ENCODE measurements at regions not wholly inside any gene's neighbourhood (a gene's known extent, or its start where the extent isn't known, plus 50 kb on each side); places are given as distances from the start of the nearest gene placed in this dataset.
A peak's percentile ranks its signal among the peaks of the same experiment; 100 is the strongest.

DNA sequence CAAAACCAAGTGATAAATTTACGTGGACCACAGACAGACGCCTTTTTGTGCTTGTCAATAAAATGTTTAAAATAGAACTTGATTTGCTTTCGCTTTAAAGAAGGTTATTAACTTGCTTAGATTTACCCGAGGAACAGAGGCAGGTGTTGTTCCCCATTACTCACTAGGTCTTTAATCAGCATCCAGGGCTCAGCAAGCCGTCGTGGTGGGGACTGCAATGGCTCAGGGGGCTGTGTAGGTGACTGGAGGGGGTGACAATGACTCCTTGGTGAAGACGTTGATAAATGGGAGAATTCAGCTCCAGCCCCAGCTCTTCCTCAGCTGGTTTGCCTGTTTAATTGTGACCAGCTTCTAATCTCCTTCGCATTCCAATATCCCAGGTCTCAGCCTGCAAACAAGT lies 231.4 kb downstream of the TMEM114 start:
- Mint-ChIP-seq H3K27ac (ENCODE audit: unreplicated experiment) (no peak overlapping the region), H3K27me3 (ENCODE audit: insufficient read depth, unreplicated experiment) (peaks cover 3% of the 10 kb centered on the region), H3K36me3 (ENCODE audit: insufficient read depth, unreplicated experiment) (no peaks in the 10 kb centered on the region), H3K9me3 (ENCODE audit: unreplicated experiment) (no peaks in the 10 kb centered on the region), H3K4me1 (ENCODE audit: low read depth, unreplicated experiment) (no peaks in the 10 kb centered on the region), H3K4me3 (ENCODE audit: unreplicated experiment) (no peak overlapping the region)
- TF ChIP-seq, protein P1, sequence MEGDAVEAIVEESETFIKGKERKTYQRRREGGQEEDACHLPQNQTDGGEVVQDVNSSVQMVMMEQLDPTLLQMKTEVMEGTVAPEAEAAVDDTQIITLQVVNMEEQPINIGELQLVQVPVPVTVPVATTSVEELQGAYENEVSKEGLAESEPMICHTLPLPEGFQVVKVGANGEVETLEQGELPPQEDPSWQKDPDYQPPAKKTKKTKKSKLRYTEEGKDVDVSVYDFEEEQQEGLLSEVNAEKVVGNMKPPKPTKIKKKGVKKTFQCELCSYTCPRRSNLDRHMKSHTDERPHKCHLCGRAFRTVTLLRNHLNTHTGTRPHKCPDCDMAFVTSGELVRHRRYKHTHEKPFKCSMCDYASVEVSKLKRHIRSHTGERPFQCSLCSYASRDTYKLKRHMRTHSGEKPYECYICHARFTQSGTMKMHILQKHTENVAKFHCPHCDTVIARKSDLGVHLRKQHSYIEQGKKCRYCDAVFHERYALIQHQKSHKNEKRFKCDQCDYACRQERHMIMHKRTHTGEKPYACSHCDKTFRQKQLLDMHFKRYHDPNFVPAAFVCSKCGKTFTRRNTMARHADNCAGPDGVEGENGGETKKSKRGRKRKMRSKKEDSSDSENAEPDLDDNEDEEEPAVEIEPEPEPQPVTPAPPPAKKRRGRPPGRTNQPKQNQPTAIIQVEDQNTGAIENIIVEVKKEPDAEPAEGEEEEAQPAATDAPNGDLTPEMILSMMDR (IDR thresholded peaks at IDR 0.05; ENCODE audit: insufficient read depth in 1 of 2, low read depth in 1 of 2, low read length in 1 of 2, severe bottlenecking in 1 of 2, unreplicated experiment in 1 of 2), result no peak
- ChIA-PET POLR2A (no interaction called here), CTCF (no interaction called here)
- H3K4me3 ChIP-seq (ENCODE audit: low read depth, low read length), result no peak overlapping the region
- no peaks in the 10 kb centered on the region for H3K4me1 ChIP-seq
- no TSS peak for BruUV-seq (replicated peaks)
- no peak for DNase-seq
- H3K27me3 ChIP-seq (replicated peaks; ENCODE audit: control insufficient read depth, insufficient read depth, low read length), result no peaks in the 10 kb centered on the region; the same call in 1 of the 2 replicates
- no peaks in the 10 kb centered on the region for H3K36me3 ChIP-seq (ENCODE audit: control insufficient read depth, insufficient read depth, low read length)
- intact Hi-C loops (cut with micrococcal nuclease; ENCODE audit: unreplicated experiment), result no loop called here
- no peaks in the 10 kb centered on the region for H3K9me3 ChIP-seq

DNA sequence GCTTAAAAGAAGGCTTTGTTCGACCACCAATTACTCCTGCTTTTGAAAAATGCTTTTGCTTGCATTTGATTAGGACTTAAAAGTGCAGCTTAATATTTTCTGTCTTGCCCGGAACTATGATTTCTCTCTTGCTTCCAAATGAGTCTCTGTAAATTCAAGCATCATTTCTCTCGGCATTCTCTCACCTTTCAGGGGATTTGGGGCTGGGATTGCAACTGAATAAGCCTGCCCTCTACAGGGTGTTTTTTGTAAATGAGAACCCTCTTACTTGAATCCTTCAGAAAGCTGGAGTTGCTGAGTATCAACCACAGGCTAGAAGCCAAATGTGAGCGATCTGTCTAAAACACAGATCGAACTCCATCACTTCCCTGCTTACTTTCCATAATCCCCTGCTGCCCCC lies 234.6 kb downstream of the TMEM114 start:
- POLR2A ChIA-PET, result no interaction called here
- Mint-ChIP-seq H3K4me3 (ENCODE audit: unreplicated experiment) (no peak overlapping the region), H3K4me1 (ENCODE audit: low read depth, unreplicated experiment) (no peaks in the 10 kb centered on the region), H3K27ac (ENCODE audit: unreplicated experiment) (no peak overlapping the region), H3K36me3 (ENCODE audit: insufficient read depth, unreplicated experiment) (no peaks in the 10 kb centered on the region), H3K9me3 (ENCODE audit: unreplicated experiment) (no peaks in the 10 kb centered on the region), H3K27me3 (ENCODE audit: insufficient read depth, unreplicated experiment) (peaks cover 5% of the 10 kb centered on the region)
- Histone ChIP-seq H3K27me3 (replicated peaks; ENCODE audit: control insufficient read depth, insufficient read depth, low read length) (no peaks in the 10 kb centered on the region; the same call in 1 of the 2 replicates), H3K9me3 (no peaks in the 10 kb centered on the region), H3K36me3 (ENCODE audit: control insufficient read depth, insufficient read depth, low read length) (no peaks in the 10 kb centered on the region), H3K4me3 (ENCODE audit: low read depth, low read length) (no peak overlapping the region), H3K4me1 (no peaks in the 10 kb centered on the region)
- no TSS peak for BruUV-seq (replicated peaks)
- CTCF ChIA-PET, result no interaction called here
- intact Hi-C loops (cut with micrococcal nuclease; ENCODE audit: unreplicated experiment), result no loop called here
- DNase-seq, result no peak
- TF ChIP-seq, protein P1 (IDR thresholded peaks at IDR 0.05; ENCODE audit: insufficient read depth in 1 of 2, low read depth in 1 of 2, low read length in 1 of 2, severe bottlenecking in 1 of 2, unreplicated experiment in 1 of 2), result peak in 1 of 2 experiments; percentile 30

DNA sequence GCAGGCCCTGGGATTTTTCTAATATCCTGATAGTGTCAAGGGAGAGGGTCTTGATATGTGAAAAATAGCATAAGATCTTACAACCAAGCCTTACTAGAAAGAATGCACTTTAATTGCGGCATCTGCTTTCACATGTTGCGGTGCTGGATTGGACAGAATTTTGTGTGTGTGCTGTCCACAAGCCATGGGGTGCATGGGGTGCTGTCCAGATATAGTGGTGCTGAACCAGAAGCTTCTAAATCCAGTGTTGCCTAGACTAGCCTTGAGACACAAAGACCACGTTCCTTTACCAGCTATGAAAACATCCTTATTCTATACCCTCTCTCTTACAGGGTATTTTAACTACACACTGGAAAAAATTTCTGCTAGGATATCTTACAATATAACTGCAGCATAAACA lies 244.0 kb downstream of the TMEM114 start:
- Mint-ChIP-seq H3K4me1 (ENCODE audit: low read depth, unreplicated experiment) (no peaks in the 10 kb centered on the region), H3K27me3 (ENCODE audit: insufficient read depth, unreplicated experiment) (peaks cover 5% of the 10 kb centered on the region), H3K9me3 (ENCODE audit: unreplicated experiment) (no peaks in the 10 kb centered on the region), H3K4me3 (ENCODE audit: unreplicated experiment) (no peak overlapping the region), H3K36me3 (ENCODE audit: insufficient read depth, unreplicated experiment) (no peaks in the 10 kb centered on the region), H3K27ac (ENCODE audit: unreplicated experiment) (no peak overlapping the region)
- POLR2A ChIA-PET, result no interaction called here
- intact Hi-C loops (cut with micrococcal nuclease; ENCODE audit: unreplicated experiment), result no loop called here
- no peaks in the 10 kb centered on the region for H3K27me3 ChIP-seq (replicated peaks; ENCODE audit: control insufficient read depth, insufficient read depth, low read length)
- H3K9me3 ChIP-seq, result no peaks in the 10 kb centered on the region
- no peaks in the 10 kb centered on the region for H3K4me1 ChIP-seq
- H3K4me3 ChIP-seq (ENCODE audit: low read depth, low read length), result no peak overlapping the region
- no peaks in the 10 kb centered on the region for H3K36me3 ChIP-seq (ENCODE audit: control insufficient read depth, insufficient read depth, low read length)
- TF ChIP-seq, protein P1 (IDR thresholded peaks at IDR 0.05; ENCODE audit: insufficient read depth in 1 of 2, low read depth in 1 of 2, low read length in 1 of 2, severe bottlenecking in 1 of 2, unreplicated experiment in 1 of 2), result no peak
- CTCF ChIA-PET, result no interaction called here
- peak in 1 of 2 experiments; percentile 26 for DNase-seq
- no TSS peak for BruUV-seq (replicated peaks)

All from Caco-2 (cell line).